Kidney (tissue), 13 donors: ENCODE measurements at regions not wholly inside any gene's neighbourhood (a gene's known extent, or its start where the extent isn't known, plus 50 kb on each side); places are given as distances from the start of the nearest gene placed in this dataset.

ENCODE experiments used
- DNase-seq, 5 donors: peaks; one replicate each; pipeline ENCODE4 v3.0.0-alpha.2; 2013 to 2020
- FAIRE-seq: peaks from 2 replicates; lab custom pipeline; 2012; peaks lifted over from hg19 to GRCh38; lab: Jason Lieb, UNC
- H3K27ac ChIP-seq, 2 donors: one replicate each; pipeline ENCODE4 v1.7.0; 2013; ENCODE audit warnings: low read depth in 2 of 2, low read length in 2 of 2, inconsistent platforms in 1 of 2
- H3K27me3 ChIP-seq: one replicate; pipeline ENCODE4 v1.7.1; 2013; ENCODE audit warnings: low read length, inconsistent platforms; ENCODE audit not compliant: control insufficient read depth, insufficient read depth
- H3K36me3 ChIP-seq, 3 donors: one replicate each; pipeline versions ENCODE4 v1.7.0 to v1.7.1; 2013; ENCODE audit warnings: low read length in 3 of 3, control low read depth in 1 of 3, inconsistent platforms in 1 of 3; ENCODE audit not compliant: insufficient read depth in 3 of 3, control insufficient read depth in 2 of 3
- H3K4me1 ChIP-seq, 3 donors: one replicate each; pipeline versions ENCODE4 v1.7.0 to v1.7.1; 2013; ENCODE audit warnings: low read length in 3 of 3, inconsistent platforms in 1 of 3, low read depth in 1 of 3; ENCODE audit not compliant: control insufficient read depth in 2 of 3, insufficient read depth in 2 of 3
- H3K4me3 ChIP-seq, 3 donors: one replicate each; pipeline versions ENCODE4 v1.7.0 to v1.8.1; 2013; ENCODE audit warnings: low read length in 3 of 3, control low read depth in 1 of 3, inconsistent platforms in 1 of 3
- H3K9ac ChIP-seq, 3 donors: one replicate each; pipeline versions ENCODE4 v1.7.0 to v1.7.1; 2013; ENCODE audit warnings: low read length in 3 of 3, control low read depth in 1 of 3, inconsistent platforms in 1 of 3
- H3K9me3 ChIP-seq, 3 donors: one replicate each; pipeline versions ENCODE4 v1.7.0 to v1.7.1; 2013; ENCODE audit warnings: low read length in 3 of 3, control low read depth in 1 of 3, inconsistent platforms in 1 of 3; ENCODE audit not compliant: control insufficient read depth in 2 of 3, insufficient read depth in 1 of 3
- intact Hi-C: fragments of 100-400 bp; cut with DNase I; formaldehyde crosslinking; loops from one replicate; pipeline ENCODE4 v1.11.1; 2022
- TF ChIP-seq, protein P1 (sequence below): IDR thresholded peaks from 3 replicates; pipeline ENCODE4 v1.5.1; 2012; ENCODE audit warnings: mild to moderate bottlenecking, moderate library complexity, borderline replicate concordance; ENCODE audit not compliant: insufficient read depth; ENCODE audit errors: extremely low read depth
- donor health status: control.
- donor health status: control.
- donor health status: control.
- donor health status: control.
- donor health status: control.
- donor health status: DM: yes; HTN: yes; CAD: no.
- donor health status: Normal renal cell carcinoma (clear cell type).

DNA sequence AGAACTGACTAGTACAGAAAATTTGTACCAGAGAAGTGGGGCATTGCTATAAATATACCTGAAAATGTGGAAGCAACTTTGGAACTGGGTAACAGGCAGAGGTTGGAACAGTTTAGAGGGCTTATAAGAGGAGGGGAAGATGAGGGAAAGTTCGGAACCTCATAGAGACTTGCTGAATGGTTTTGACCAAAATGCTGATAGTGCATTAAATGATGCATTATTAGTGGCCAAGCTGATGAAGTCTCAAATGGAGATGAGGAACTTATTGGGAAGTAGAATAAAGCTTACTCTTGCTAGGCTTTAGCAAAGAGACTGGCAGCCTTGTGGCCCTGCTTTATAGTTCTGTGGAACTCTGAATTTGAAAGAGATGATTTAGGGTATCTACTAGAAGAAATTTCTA is 189.8 kb downstream of the FGF10 start:
- Histone ChIP-seq H3K4me1 (no peaks in the 10 kb centered on the region), H3K27ac (no peak overlapping the region), H3K9me3 (peaks cover 0 to 2% (median 0%) of the 10 kb centered on the region in 3 donors), H3K4me3 (no peak overlapping the region), H3K9ac (no peak overlapping the region), H3K36me3 (no peaks in the 10 kb centered on the region), H3K27me3 (no peaks in the 10 kb centered on the region)
- no peak for DNase-seq
- intact Hi-C loops, result no loop called here
- TF ChIP-seq, protein P1, sequence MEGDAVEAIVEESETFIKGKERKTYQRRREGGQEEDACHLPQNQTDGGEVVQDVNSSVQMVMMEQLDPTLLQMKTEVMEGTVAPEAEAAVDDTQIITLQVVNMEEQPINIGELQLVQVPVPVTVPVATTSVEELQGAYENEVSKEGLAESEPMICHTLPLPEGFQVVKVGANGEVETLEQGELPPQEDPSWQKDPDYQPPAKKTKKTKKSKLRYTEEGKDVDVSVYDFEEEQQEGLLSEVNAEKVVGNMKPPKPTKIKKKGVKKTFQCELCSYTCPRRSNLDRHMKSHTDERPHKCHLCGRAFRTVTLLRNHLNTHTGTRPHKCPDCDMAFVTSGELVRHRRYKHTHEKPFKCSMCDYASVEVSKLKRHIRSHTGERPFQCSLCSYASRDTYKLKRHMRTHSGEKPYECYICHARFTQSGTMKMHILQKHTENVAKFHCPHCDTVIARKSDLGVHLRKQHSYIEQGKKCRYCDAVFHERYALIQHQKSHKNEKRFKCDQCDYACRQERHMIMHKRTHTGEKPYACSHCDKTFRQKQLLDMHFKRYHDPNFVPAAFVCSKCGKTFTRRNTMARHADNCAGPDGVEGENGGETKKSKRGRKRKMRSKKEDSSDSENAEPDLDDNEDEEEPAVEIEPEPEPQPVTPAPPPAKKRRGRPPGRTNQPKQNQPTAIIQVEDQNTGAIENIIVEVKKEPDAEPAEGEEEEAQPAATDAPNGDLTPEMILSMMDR, result no peak
- FAIRE-seq, result no peak

DNA sequence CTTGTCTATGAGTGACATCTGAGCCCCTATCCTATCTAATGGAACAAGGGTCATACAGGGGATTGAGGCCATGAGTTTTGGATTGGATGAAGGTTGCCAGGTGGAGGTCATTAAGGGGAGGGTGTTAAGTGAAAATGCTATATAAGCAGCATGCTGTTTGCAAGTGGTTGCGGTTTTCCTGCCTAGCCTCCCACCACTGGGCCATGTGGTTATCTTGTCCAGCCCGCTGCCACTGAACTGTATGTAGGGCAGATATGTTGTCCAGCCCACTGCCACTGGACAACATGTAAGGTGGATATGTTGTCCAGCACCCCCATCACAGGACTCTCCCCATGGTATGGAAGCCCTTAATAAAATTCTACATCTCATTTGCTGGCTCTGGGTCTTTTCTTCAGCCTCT is 200.0 kb downstream of the FGF10 start:
- Histone ChIP-seq H3K9me3 (no peaks in the 10 kb centered on the region), H3K27me3 (no peaks in the 10 kb centered on the region), H3K4me1 (no peaks in the 10 kb centered on the region), H3K4me3 (no peak overlapping the region), H3K27ac (no peak overlapping the region), H3K9ac (no peak overlapping the region), H3K36me3 (no peaks in the 10 kb centered on the region)
- FAIRE-seq (no peak), DNase-seq (no peak)
- intact Hi-C loops, result no loop called here
- TF ChIP-seq, protein P1, result no peak

GRCh38 chr5:44187973-44188372 is 201.2 kb downstream of the FGF10 start:
- DNase-seq (no peak), FAIRE-seq (no peak)
- TF ChIP-seq, protein P1, result no peak
- Histone ChIP-seq H3K9ac (no peak overlapping the region), H3K9me3 (no peaks in the 10 kb centered on the region), H3K4me3 (no peak overlapping the region), H3K27ac (no peak overlapping the region), H3K27me3 (no peaks in the 10 kb centered on the region), H3K4me1 (no peaks in the 10 kb centered on the region), H3K36me3 (no peaks in the 10 kb centered on the region)
- intact Hi-C loops, result no loop called here

- Histone ChIP-seq H3K27ac (no peak overlapping the region), H3K4me3 (no peak overlapping the region), H3K9ac (no peak overlapping the region), H3K4me1 (no peaks in the 10 kb centered on the region), H3K36me3 (no peaks in the 10 kb centered on the region), H3K9me3 (no peaks in the 10 kb centered on the region), H3K27me3 (no peaks in the 10 kb centered on the region)
- intact Hi-C loops, result no loop called here
- FAIRE-seq, result no peak
- DNase-seq, result no peak
- TF ChIP-seq, protein P1, result no peak
Observed at GRCh38 chr5:44183753-44184152, 205.5 kb downstream of the FGF10 start.
